ENCODE measurements at regions not wholly inside any gene's neighbourhood (a gene's known extent, or its start where the extent isn't known, plus 50 kb on each side); places are given as distances from the start of the nearest gene placed in this dataset.

DNA sequence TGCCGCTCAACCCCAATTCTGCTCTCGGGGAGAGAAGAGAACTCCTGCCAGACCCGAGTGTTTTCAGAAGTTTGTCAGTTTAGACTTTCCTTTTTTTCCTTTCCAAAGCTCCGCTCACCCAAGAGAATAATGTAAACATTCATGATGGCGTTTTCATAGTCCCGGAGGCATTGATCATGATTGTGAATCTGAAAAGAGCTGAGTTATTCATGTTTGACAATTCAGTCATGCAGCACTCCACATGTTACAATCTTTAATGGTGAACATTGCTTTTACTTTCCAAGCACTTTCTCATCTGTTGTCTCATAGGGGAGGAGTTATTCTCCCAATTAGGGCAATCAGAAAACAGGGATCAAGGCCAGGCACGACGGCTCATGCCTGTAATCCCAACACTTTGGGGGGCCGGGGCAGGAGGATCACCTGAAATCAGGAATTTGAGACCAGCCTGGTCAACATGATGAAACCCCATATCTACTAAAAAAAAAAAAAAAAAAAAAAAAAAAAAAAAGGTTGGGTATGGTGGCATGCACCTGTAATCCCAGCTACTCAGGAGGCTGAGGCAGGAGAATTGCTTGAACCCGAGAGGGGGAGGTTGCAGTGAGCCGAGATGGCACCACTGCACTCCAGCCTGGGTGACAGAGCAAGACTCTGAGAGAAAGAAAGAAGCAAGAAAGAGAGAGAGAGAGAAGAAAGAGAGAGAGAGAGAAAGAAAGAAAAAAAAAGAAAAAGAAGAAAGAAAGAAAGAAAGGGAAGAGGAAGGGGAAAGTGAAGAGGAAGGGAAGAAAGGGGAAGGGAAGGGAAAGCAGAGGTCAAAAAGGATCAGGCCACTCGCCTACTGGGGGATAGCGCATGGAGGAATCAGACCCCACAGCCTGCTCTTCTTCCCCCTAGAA lies 70.0 kb upstream of the TNRC6C start:
- no peak for DNase-seq
- intact Hi-C loops (cut with DNase I; ENCODE audit: low total_unique reads), result no loop called here
- H3K27me3 ChIP-seq, result no peaks in the 10 kb centered on the region

DNA sequence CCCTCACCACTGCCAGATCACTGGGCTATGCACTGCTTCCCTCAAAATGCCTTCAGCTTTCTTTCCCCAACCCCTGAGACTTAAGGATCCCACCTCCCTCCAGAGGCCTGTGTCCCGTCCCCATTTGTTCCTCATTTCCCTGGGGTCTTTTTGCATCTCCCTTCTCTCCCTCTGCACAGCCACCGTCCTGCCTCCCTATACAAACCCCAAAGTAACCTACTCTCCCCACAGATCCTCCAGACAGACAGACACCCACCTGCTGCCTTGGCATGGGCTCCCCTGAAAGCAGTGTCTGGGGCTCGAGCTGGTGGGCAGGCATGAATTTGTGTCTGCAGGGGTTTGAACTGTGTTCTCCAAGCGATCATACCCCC lies 69.4 kb upstream of the TNRC6C start:
- H3K4me3 ChIP-seq, result no peak overlapping the region
- no peak for TF ChIP-seq POLR2A (IDR thresholded peaks at IDR 0.05)
- TF ChIP-seq, protein P1, sequence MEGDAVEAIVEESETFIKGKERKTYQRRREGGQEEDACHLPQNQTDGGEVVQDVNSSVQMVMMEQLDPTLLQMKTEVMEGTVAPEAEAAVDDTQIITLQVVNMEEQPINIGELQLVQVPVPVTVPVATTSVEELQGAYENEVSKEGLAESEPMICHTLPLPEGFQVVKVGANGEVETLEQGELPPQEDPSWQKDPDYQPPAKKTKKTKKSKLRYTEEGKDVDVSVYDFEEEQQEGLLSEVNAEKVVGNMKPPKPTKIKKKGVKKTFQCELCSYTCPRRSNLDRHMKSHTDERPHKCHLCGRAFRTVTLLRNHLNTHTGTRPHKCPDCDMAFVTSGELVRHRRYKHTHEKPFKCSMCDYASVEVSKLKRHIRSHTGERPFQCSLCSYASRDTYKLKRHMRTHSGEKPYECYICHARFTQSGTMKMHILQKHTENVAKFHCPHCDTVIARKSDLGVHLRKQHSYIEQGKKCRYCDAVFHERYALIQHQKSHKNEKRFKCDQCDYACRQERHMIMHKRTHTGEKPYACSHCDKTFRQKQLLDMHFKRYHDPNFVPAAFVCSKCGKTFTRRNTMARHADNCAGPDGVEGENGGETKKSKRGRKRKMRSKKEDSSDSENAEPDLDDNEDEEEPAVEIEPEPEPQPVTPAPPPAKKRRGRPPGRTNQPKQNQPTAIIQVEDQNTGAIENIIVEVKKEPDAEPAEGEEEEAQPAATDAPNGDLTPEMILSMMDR (IDR thresholded peaks at IDR 0.05), result no peak
- no peaks in the 10 kb centered on the region for H3K9me3 ChIP-seq
- H3K27me3 ChIP-seq, result no peaks in the 10 kb centered on the region
- intact Hi-C loops (cut with DNase I; ENCODE audit: low total_unique reads), result no loop called here
- peaks cover 0 to 3% of the 10 kb centered on the region in 2 donors for H3K4me1 ChIP-seq
- no peak for DNase-seq
- no peak overlapping the region for H3K27ac ChIP-seq
- no peaks in the 10 kb centered on the region for H3K36me3 ChIP-seq

More for the DNA sequence above, 70.0 kb upstream of the TNRC6C start:
- Histone ChIP-seq H3K9me3 (no peaks in the 10 kb centered on the region), H3K27ac (peak overlapping the region; percentile 52 to 69), H3K4me1 (peaks cover 0 to 3% of the 10 kb centered on the region in 2 donors), H3K36me3 (no peaks in the 10 kb centered on the region), H3K4me3 (peak overlapping the region; percentile 34 to 49)
- no peak for TF ChIP-seq POLR2A (IDR thresholded peaks at IDR 0.05)
- TF ChIP-seq, protein P1 (IDR thresholded peaks at IDR 0.05), result no peak

DNA sequence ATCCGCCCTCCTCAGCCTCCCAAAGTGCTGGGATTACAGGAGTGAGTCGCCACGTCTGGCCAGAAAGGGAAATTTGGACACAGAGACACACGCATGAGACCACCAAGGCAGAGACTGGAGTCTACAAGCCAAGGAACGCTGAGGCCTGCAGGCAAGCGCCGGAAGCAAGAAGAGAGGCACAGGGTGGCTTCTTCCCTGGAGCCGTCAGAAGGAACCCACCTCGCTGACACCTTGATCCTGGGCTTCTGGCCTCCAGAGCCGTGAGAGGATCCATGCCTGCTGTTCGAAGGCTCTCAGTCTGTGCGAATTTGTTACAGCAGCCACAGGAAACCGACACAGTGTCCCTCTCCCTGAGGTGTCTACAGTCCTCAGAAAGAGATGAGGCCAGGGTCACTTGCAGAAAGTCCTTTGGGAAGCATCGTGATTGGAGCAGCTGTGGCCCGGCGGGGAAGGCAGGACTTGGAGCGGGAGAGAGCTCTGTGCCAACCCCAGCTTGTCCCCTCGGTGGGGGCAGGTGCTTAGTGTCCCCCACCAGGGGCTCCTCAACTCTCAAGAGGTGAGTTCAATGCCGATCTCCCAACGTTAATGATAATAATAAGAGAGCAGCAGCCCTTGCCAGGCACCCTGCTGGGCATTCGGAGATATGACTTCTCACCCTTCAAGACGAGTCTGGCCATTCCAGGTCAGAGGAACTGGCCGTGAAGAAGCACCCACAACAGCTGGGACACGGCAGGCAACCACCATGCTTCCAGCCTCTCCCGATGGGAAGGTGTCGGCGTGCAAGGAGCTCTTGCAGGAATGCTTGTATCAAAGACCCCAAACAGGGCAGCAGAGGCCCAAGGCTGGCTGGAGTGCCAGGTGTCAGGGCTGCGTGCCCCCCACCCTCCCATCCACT lies 68.4 kb upstream of the TNRC6C start:
- H3K4me1 ChIP-seq, result peaks cover 0 to 3% of the 10 kb centered on the region in 2 donors
- H3K27me3 ChIP-seq, result no peaks in the 10 kb centered on the region
- no peaks in the 10 kb centered on the region for H3K9me3 ChIP-seq
- intact Hi-C loops (cut with DNase I; ENCODE audit: low total_unique reads), result no loop called here
- TF ChIP-seq, protein P1 (IDR thresholded peaks at IDR 0.05), result no peak
- no peak for TF ChIP-seq POLR2A (IDR thresholded peaks at IDR 0.05)
- no peak overlapping the region for H3K27ac ChIP-seq
- DNase-seq, result no peak
- H3K36me3 ChIP-seq, result no peaks in the 10 kb centered on the region
- H3K4me3 ChIP-seq, result no peak overlapping the region

DNA sequence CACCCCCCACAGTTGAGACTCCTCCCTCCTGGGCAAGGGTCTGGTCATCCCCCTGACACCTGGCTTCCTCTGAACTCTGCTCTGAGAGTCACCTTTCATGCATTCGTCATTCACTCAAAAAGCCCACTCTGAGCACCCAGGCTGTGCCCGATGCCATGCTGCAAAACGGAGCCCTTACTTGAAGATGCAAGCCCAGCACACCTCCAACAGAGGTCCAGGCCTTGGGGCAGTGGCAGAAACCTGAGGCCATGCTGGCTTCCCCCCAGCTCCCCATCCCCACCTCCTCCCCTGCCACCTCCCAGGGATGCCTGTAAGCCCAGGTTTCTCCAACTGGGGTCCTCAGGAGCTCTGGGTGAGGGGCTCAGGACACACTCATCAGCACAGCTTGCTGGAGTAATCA lies 67.7 kb upstream of the TNRC6C start:
- H3K36me3 ChIP-seq, result no peaks in the 10 kb centered on the region
- no peak for TF ChIP-seq POLR2A (IDR thresholded peaks at IDR 0.05)
- TF ChIP-seq, protein P1 (IDR thresholded peaks at IDR 0.05), result no peak
- H3K27me3 ChIP-seq, result no peaks in the 10 kb centered on the region
- H3K4me3 ChIP-seq, result no peak overlapping the region
- intact Hi-C loops (cut with DNase I; ENCODE audit: low total_unique reads), result no loop called here
- no peak overlapping the region for H3K27ac ChIP-seq
- H3K9me3 ChIP-seq, result no peaks in the 10 kb centered on the region
- no peak for DNase-seq
- peaks cover 0 to 3% of the 10 kb centered on the region in 2 donors for H3K4me1 ChIP-seq

DNA sequence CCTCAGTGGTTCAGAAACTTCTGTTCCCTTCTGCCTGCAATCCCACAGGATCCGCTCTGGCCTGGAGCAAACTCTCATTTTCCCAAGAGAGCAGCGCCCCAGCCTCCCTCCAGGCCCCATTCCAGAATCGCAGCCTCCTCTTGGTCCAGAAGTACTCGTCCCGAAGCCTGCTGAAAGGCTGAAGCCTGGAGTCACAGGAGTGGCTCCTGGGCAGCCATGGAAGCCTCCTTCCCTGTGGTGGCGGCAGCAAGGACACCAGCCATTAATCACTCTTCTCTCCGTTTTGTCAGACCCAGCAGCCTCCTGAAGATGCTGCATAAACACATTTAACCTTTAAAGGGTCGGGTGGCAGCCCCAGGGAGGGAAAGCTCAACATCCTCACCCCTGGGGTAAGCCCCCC lies 66.9 kb upstream of the TNRC6C start:
- Histone ChIP-seq H3K27me3 (no peaks in the 10 kb centered on the region), H3K27ac (no peak overlapping the region), H3K9me3 (no peaks in the 10 kb centered on the region), H3K36me3 (no peaks in the 10 kb centered on the region), H3K4me1 (peaks cover 0 to 3% of the 10 kb centered on the region in 2 donors), H3K4me3 (no peak overlapping the region)
- no peak for DNase-seq
- TF ChIP-seq, protein P1 (IDR thresholded peaks at IDR 0.05), result no peak
- TF ChIP-seq POLR2A (IDR thresholded peaks at IDR 0.05), result no peak
- intact Hi-C loops (cut with DNase I; ENCODE audit: low total_unique reads), result no loop called here
